Endothelial cell of umbilical vein (primary cell): ENCODE measurements at regions not wholly inside any gene's neighbourhood (a gene's known extent, or its start where the extent isn't known, plus 50 kb on each side); places are given as distances from the start of the nearest gene placed in this dataset.

ENCODE experiments used
- BruUV-seq: library from RNA; stranded (reverse); fragments of 400-500 nt; replicated peaks from 2 replicates; lab custom pipeline; 2021; lab: Mats Ljungman, UMichigan
- CTCF ChIA-PET: fragments of 300-600, 350-600 bp; sonication (Branson Sonifier 250); formaldehyde crosslinking; loops from one replicate; lab custom pipeline; 2021; ENCODE audit warnings: antibody characterized with exemption, inconsistent platforms; lab: Charles Lee
- POLR2A ChIA-PET: fragments of 300-600, 350-600 bp; sonication (Branson Sonifier 250); formaldehyde crosslinking; loops from one replicate; lab custom pipeline; 2021; ENCODE audit warnings: antibody characterized with exemption, inconsistent platforms; lab: Charles Lee
- DNase-seq: peaks from one replicate; pipeline ENCODE4 v3.0.0-alpha.2; 2011; ENCODE audit warnings: low read depth, low spot score
- FAIRE-seq: peaks from 2 replicates; lab custom pipeline; 2011; peaks lifted over from hg19 to GRCh38; lab: Jason Lieb, UNC
- H2AFZ ChIP-seq: 2 replicates; pipeline ENCODE4 v1.6.0; 2012; ENCODE audit warnings: low read depth, low read length, control low read depth, inconsistent platforms
- H3K27ac ChIP-seq: 2 replicates; pipeline ENCODE4 v1.5.1; 2011; ENCODE audit warnings: low read depth, mild to moderate bottlenecking, control low read depth, low read length, moderate library complexity; ENCODE audit not compliant: insufficient read depth
- H3K27me3 ChIP-seq, 2 experiments: 2 replicates each; pipeline versions ENCODE4 v1.6.0 to v1.6.1; 2011; ENCODE audit warnings: low read length in 2 of 2, mixed read lengths in 1 of 2; ENCODE audit not compliant: control insufficient read depth in 2 of 2, insufficient read depth in 2 of 2
- H3K36me3 ChIP-seq, 2 experiments: 2 replicates in 1 of 2; 3 replicates in 1 of 2; pipeline ENCODE4 v1.5.1; 2011; ENCODE audit warnings: low read length in 2 of 2, mild to moderate bottlenecking in 1 of 2, moderate library complexity in 1 of 2; ENCODE audit not compliant: control insufficient read depth in 2 of 2, insufficient read depth in 2 of 2; ENCODE audit errors: extremely low read depth in 1 of 2
- H3K4me1 ChIP-seq: 3 replicates; pipeline ENCODE4 v1.5.1; 2011; ENCODE audit warnings: mild to moderate bottlenecking, low read length; ENCODE audit not compliant: control insufficient read depth, insufficient read depth; ENCODE audit errors: extremely low read depth
- H3K4me2 ChIP-seq: 2 replicates; pipeline ENCODE4 v1.6.1; 2011; ENCODE audit warnings: low read length, control low read depth, mixed read lengths; ENCODE audit not compliant: insufficient read depth
- H3K4me3 ChIP-seq, 3 experiments: fragments of 200-600 bp in 1 of 3; sonication (generic), shearing (Covaris generic) in 1 of 3; replicated peaks in 1 of 3; 2 replicates each; pipeline ENCODE4 v1.5.1; 2011 to 2016; ENCODE audit warnings: control low read depth in 3 of 3, low read length in 3 of 3, mild to moderate bottlenecking in 2 of 3, inconsistent platforms in 1 of 3, low read depth in 1 of 3, moderate library complexity in 1 of 3; ENCODE audit not compliant: insufficient read depth in 1 of 3
- H3K79me2 ChIP-seq: 2 replicates; pipeline ENCODE4 v1.6.0; 2012; ENCODE audit warnings: low read length, inconsistent platforms; ENCODE audit not compliant: control insufficient read depth, insufficient read depth
- H3K9ac ChIP-seq: replicated peaks from 2 replicates; pipeline ENCODE3; 2011; ENCODE audit warnings: low read length, control low read depth; ENCODE audit not compliant: insufficient read depth; ENCODE audit errors: extremely low read depth
- H3K9me1 ChIP-seq: replicated peaks from 3 replicates; pipeline ENCODE4 v1.6.0; 2011; ENCODE audit warnings: mild to moderate bottlenecking, low read length; ENCODE audit not compliant: control insufficient read depth, insufficient read depth; ENCODE audit errors: extremely low read depth
- H3K9me3 ChIP-seq: replicated peaks from 2 replicates; pipeline ENCODE4 v1.5.1; 2012; ENCODE audit warnings: low read length, inconsistent platforms; ENCODE audit not compliant: control insufficient read depth, insufficient read depth
- H4K20me1 ChIP-seq: replicated peaks from 2 replicates; pipeline ENCODE3; 2011; ENCODE audit warnings: mild to moderate bottlenecking, low read length; ENCODE audit not compliant: control insufficient read depth, insufficient read depth; ENCODE audit errors: extremely low read depth
- EZH2 ChIP-seq: IDR thresholded peaks from 2 replicates; pipeline ENCODE4 v1.6.1; 2012; ENCODE audit warnings: borderline replicate concordance, low read depth, mild to moderate bottlenecking, moderate library complexity, low read length, inconsistent platforms; ENCODE audit not compliant: severe bottlenecking
- FOS ChIP-seq: IDR thresholded peaks from 2 replicates; pipeline ENCODE4 v1.6.1; 2011; ENCODE audit warnings: mild to moderate bottlenecking, low read length, moderate library complexity, borderline replicate concordance; ENCODE audit not compliant: insufficient read depth
- GATA2 ChIP-seq: IDR thresholded peaks from 2 replicates; pipeline ENCODE4 v1.7.0; 2011; ENCODE audit warnings: low read depth, mild to moderate bottlenecking, moderate library complexity, mixed read lengths, low read length; ENCODE audit not compliant: insufficient read length, insufficient read depth
- MYC ChIP-seq: IDR thresholded peaks from one replicate; pipeline ENCODE4 v1.6.1; 2011; ENCODE audit warnings: mild to moderate bottlenecking, low read depth, low read length
- POLR2A ChIP-seq: IDR thresholded peaks from 2 replicates; pipeline ENCODE4 v1.6.1; 2012; ENCODE audit warnings: low read depth, mild to moderate bottlenecking, control low read depth, low read length
- POLR2AphosphoS5 ChIP-seq: IDR thresholded peaks from 2 replicates; pipeline ENCODE4 v1.6.1; 2012; ENCODE audit warnings: low read depth, mild to moderate bottlenecking, control low read depth, low read length, moderate library complexity; ENCODE audit not compliant: insufficient read depth
- dilution Hi-C: fragments of 300-500 bp; cut with MboI; formaldehyde crosslinking; loops from one replicate; pipeline ENCODE4 v1.15.0; 2019; ENCODE audit warnings: low sequenced_read_pairs; ENCODE audit not compliant: extremely low pct_ligation_motif_present
- intact Hi-C: fragments of 100-400 bp; cut with micrococcal nuclease; formaldehyde crosslinking; loops from one replicate; pipeline ENCODE4 v1.10.0; 2022
- TF ChIP-seq, protein P1 (sequence below): IDR thresholded peaks from 2 replicates; pipeline ENCODE4 v1.6.1; 2011; ENCODE audit not compliant: insufficient read depth, insufficient read length
- TF ChIP-seq, protein P2 (sequence below), 2 donors: IDR thresholded peaks; 1 replicate in 1 of 2; 2 replicates in 1 of 2; pipeline ENCODE4 v1.5.1; 2011; ENCODE audit warnings: low read length in 2 of 2, mild to moderate bottlenecking in 2 of 2, moderate library complexity in 2 of 2, control low read depth in 1 of 2, inconsistent platforms in 1 of 2, low read depth in 1 of 2; ENCODE audit not compliant: insufficient read depth in 1 of 2; ENCODE audit errors: extremely low read depth in 1 of 2

DNA sequence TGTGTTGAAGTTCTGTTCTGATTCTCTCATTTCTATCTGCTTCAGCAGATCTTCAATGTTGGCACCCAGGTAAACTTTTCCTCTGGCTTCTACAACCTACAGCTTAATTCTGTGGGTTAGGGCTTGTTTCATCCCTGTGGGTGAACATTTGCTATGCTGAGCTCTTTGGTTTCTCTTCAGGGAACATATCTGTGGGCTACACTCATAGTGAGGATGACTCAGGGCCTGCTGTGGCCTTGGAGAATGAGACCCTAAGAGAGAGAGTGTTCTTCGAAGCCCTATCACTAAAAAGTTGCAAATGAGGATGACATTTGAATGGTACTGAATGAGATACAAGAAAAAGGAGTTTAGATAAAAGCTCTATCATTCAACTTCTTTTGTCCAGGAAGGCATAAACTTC is 346.2 kb upstream of the CBLB start:
- Histone ChIP-seq H2AFZ (no peak overlapping the region), H3K4me2 (no peak overlapping the region), H3K9me1 (no peaks in the 10 kb centered on the region), H3K9ac (no peak overlapping the region), H4K20me1 (no peaks in the 10 kb centered on the region), H3K4me1 (no peaks in the 10 kb centered on the region), H3K79me2 (no peaks in the 10 kb centered on the region), H3K36me3 (no peaks in the 10 kb centered on the region), H3K4me3 (no peak overlapping the region), H3K9me3 (no peaks in the 10 kb centered on the region), H3K27ac (no peak overlapping the region), H3K27me3 (no peaks in the 10 kb centered on the region)
- FAIRE-seq (no peak), DNase-seq (no peak)
- POLR2A ChIA-PET: no interaction called here
- TF ChIP-seq POLR2A (no peak), POLR2AphosphoS5 (no peak), GATA2 (no peak), FOS (no peak), EZH2 (no peak), MYC (no peak)
- TF ChIP-seq, protein P1, sequence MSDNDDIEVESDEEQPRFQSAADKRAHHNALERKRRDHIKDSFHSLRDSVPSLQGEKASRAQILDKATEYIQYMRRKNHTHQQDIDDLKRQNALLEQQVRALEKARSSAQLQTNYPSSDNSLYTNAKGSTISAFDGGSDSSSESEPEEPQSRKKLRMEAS: no peak
- TF ChIP-seq, protein P2, sequence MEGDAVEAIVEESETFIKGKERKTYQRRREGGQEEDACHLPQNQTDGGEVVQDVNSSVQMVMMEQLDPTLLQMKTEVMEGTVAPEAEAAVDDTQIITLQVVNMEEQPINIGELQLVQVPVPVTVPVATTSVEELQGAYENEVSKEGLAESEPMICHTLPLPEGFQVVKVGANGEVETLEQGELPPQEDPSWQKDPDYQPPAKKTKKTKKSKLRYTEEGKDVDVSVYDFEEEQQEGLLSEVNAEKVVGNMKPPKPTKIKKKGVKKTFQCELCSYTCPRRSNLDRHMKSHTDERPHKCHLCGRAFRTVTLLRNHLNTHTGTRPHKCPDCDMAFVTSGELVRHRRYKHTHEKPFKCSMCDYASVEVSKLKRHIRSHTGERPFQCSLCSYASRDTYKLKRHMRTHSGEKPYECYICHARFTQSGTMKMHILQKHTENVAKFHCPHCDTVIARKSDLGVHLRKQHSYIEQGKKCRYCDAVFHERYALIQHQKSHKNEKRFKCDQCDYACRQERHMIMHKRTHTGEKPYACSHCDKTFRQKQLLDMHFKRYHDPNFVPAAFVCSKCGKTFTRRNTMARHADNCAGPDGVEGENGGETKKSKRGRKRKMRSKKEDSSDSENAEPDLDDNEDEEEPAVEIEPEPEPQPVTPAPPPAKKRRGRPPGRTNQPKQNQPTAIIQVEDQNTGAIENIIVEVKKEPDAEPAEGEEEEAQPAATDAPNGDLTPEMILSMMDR (IDR thresholded peaks at IDR 0.05; ENCODE audit: extremely low read depth in 1 of 2, insufficient read depth in 1 of 2, low read depth in 1 of 2, low read length in 2 of 2): no peak
- CTCF ChIA-PET: interaction anchor here (0.8 to 1.5 kb wide), 3 partner anchors 10 to 32 kb away, joined by 3 to 12 read pairs (median 3); no protein-coding TSS in a partner anchor
- no TSS peak for BruUV-seq
- dilution Hi-C loops: no loop called here
- intact Hi-C loops: no loop called here
